Kidney glomerular epithelial cell (primary cell): ENCODE measurements at regions not wholly inside any gene's neighbourhood (a gene's known extent, or its start where the extent isn't known, plus 50 kb on each side); places are given as distances from the start of the nearest gene placed in this dataset.
"Not testable (repeated sequence)": the region's sequence is repeated elsewhere in the genome, so short reads cannot be mapped to it uniquely, and the experiment has no call there.

Experiments used
- DNase-seq: peaks from one replicate; lab custom pipeline; 2025; lab: John Stamatoyannopoulos, UW

- DNase-seq: peak; percentile 29
Observed at GRCh38 chr18:70781860-70782453, 493.1 kb downstream of the SOCS6 start.

- DNase-seq: not testable (repeated sequence)
Observed at GRCh38 chr18:70766254-70766653, 477.4 kb downstream of the SOCS6 start.

GRCh38 chr18:70762812-70763211 is 474.0 kb downstream of the SOCS6 start:
- DNase-seq: no peak

GRCh38 chr18:70758780-70759179 is 469.9 kb downstream of the SOCS6 start:
- no peak for DNase-seq

- DNase-seq: no peak
Observed at GRCh38 chr18:70754486-70754885, 465.6 kb downstream of the SOCS6 start.

- no peak for DNase-seq
Observed at GRCh38 chr18:70732916-70733315, 444.1 kb downstream of the SOCS6 start.

GRCh38 chr18:70732188-70732587 is 443.3 kb downstream of the SOCS6 start:
- DNase-seq: no peak

- no peak for DNase-seq
Observed at GRCh38 chr18:70720607-70721006, 431.8 kb downstream of the SOCS6 start.

- DNase-seq: no peak
Observed at GRCh38 chr18:70709720-70710119, 420.9 kb downstream of the SOCS6 start.

- no peak for DNase-seq
Observed at GRCh38 chr18:70709144-70709543, 420.3 kb downstream of the SOCS6 start.

GRCh38 chr18:70705831-70706416 is 417.1 kb downstream of the SOCS6 start:
- no peak for DNase-seq

- no peak for DNase-seq
Observed at GRCh38 chr18:70700496-70700895, 411.7 kb downstream of the SOCS6 start.

- DNase-seq: no peak
Observed at GRCh38 chr18:70698574-70698973, 409.7 kb downstream of the SOCS6 start.

GRCh38 chr18:70693246-70693645 is 404.4 kb downstream of the SOCS6 start:
- DNase-seq: no peak

- not testable (repeated sequence) for DNase-seq
Observed at GRCh38 chr18:70689765-70690164, 400.9 kb downstream of the SOCS6 start.

GRCh38 chr18:70688286-70688685 is 399.4 kb downstream of the SOCS6 start:
- no peak for DNase-seq

GRCh38 chr18:70684821-70685220 is 396.0 kb downstream of the SOCS6 start:
- DNase-seq: no peak

- DNase-seq: no peak
Observed at GRCh38 chr18:70683263-70683662, 394.4 kb downstream of the SOCS6 start.

- DNase-seq: no peak
Observed at GRCh38 chr18:70674896-70675295, 386.1 kb downstream of the SOCS6 start.

- DNase-seq: no peak
Observed at GRCh38 chr18:70673831-70674230, 385.0 kb downstream of the SOCS6 start.

GRCh38 chr18:70672581-70672980 is 383.7 kb downstream of the SOCS6 start:
- no peak for DNase-seq

GRCh38 chr18:70671889-70672565 is 383.2 kb downstream of the SOCS6 start:
- no peak for DNase-seq

GRCh38 chr18:70666936-70667335 is 378.1 kb downstream of the SOCS6 start:
- no peak for DNase-seq

- no peak for DNase-seq
Observed at GRCh38 chr18:70663141-70663540, 374.3 kb downstream of the SOCS6 start.
